NCI-H446 (cell line): ENCODE measurements at regions not wholly inside any gene's neighbourhood (a gene's known extent, or its start where the extent isn't known, plus 50 kb on each side); places are given as distances from the start of the nearest gene placed in this dataset.
A peak's percentile ranks its signal among the peaks of the same experiment; 100 is the strongest.
"Not testable (repeated sequence)": the region's sequence is repeated elsewhere in the genome, so short reads cannot be mapped to it uniquely, and the experiment has no call there.

Source experiments
- DNase-seq, 2 experiments: peaks; one replicate each; lab custom pipeline; 2025; lab: John Stamatoyannopoulos, UW

DNA sequence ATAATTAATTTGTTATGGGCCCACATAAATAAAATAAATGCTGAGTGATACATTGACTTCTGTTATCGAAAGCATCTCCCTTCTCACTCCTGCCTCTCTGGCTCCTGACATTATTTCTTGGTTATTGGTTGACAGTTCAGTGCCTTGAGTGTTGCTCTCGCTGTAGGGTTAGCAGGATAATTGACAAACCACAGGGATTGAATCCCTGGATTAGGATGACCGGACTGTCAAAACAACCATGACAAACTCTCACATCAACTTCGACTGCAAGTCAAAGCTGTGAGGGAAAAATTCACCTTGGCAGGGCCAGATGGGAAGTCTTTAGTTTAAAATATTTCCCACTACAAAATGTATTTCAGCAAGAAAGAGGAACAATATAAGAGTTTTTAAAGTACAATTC, 245.4 kb upstream of the TFAP2D start:
- DNase-seq, result no peak

GRCh38 chr6:50471041-50471440, 242.3 kb upstream of the TFAP2D start:
- no peak for DNase-seq

DNA sequence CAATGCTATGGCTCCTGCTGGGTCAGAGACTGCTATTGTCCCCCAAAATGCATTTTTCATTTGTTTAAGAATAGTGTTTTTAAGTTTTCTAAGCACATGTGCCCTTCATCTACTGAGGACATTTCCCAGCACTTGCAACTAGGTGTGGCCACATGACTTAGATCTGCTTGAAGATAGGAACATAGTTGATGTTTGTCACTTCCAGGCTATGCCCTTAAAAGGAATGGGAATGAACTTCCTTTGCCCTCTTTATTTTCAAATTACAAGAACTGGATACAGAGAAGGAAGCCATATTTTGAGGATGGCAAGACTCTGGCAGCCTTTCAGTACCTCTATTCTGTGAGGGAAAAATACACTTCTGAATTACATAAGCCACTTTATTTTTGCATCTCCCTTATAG, 203.0 kb upstream of the TFAP2D start:
- DNase-seq, result no peak

- no peak for DNase-seq
These were observed 192.7 kb upstream of the TFAP2D start for GRCh38 chr6:50520326-50521266.

DNA sequence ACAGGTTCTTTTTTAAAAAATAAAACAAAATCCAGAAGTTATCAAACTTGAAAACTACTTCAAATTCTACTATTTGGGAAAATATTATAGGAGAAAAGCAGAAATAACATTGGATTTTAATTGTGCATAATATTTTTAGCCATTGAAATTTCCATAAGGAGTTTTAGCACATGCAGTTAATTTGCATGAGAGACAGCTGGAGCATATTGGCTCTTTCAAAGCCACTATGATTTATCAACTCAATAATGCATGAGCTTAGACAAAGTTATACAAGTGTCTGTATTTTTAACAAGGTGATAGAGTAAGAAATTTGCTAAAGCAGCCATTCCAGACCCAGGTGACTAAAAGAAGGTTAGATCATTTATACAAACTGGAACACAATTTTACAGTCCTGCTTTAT, 189.0 kb upstream of the TFAP2D start:
- no peak for DNase-seq

- DNase-seq, result no peak
These were observed 185.3 kb upstream of the TFAP2D start for GRCh38 chr6:50527985-50528384.

DNA sequence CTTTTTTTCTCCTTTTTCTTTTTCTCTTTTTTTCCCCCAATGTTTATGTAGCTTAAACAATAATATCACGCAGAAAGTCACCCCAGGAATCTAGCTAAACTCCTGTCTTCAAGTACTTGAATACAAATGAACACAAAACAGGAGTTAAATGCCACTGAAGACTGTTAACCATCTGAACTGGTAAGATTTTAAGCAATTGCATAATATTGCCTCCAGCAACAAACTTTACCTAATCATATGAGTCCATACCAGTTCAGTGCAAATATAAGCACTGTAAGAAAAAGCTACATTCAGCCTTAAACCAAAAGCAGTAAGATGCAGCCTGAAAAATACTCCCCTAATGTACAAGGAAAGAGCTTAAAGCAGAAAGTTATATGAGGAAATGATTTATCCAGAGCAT, 173.9 kb upstream of the TFAP2D start:
- DNase-seq, result no peak

- DNase-seq, result no peak
These were observed 171.4 kb upstream of the TFAP2D start for GRCh38 chr6:50541941-50542340.

DNA sequence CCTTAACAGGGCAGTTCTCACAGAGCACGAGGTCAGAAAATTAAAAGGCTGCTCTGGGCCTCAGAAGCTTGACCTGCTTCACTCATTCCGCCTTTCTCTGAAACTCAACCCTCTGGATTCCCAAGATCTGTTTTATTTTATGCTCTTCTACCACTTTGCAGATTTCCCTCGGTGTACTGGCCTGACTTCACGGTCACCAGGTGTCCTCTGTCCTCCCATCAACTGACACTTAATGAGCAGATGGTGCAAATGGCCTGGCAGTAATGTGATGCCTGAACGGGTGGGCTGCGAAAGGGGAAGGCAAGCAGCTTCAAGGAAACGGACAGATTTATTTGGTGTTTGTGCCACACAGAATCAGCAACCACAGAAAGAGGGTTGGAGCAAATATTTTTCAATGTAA, 169.7 kb upstream of the TFAP2D start:
- no peak for DNase-seq

DNA sequence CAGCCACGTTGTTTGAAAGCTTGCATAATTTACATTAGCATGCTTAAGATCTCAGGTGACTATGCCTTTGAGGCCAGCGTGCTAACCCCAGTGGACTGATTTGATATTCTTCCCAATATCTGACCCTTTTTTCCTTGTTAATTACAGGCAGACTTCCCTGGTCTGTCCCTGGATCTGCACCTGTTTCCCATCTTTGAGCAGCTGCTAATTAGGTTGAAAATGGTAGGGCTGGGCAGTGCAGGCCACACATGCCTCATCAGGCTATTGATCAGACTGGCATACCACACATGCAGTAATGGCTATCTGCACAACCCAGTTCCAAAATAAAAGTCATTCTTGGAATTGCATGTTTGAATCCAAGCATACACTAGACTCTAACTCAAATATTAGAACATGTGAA, 164.3 kb upstream of the TFAP2D start:
- no peak for DNase-seq

DNA sequence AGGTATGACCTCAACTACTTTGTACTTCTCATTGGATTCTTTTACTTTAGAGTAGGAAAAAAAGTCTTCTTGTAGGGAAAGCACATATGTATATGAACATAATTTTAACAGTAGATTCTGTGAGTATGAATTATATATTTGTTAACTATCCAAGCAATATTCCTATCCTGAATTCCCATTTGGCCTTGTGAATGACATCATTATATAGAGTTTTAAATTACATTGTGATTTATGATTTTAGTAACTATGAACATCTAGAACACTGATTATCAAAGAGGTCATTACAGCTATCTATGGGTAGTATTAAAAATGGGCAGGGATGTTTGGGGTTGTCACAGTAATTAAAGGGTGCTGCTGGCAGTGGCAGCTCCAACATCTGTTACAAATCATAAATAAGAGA, 163.9 kb upstream of the TFAP2D start:
- no peak for DNase-seq

- DNase-seq, result no peak
These were observed 157.3 kb upstream of the TFAP2D start for GRCh38 chr6:50555982-50556381.

DNA sequence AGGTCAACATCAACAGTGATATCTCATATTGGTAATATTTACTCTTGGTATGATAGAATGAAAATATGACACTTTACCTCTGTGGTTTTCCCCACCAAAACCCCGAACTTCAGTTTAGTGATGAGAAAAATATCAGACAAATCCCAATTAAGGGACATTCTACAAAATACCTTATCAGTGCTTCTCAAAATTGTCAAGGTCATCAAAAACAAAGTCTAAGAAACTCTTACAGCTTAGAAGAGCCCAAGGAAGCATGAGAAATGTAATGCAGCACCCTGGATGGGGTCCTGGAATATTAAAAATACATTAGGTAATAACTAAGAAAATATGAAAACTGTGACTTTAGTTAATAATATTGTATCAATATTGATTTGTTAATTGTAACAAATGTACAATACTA, 148.3 kb upstream of the TFAP2D start:
- DNase-seq, result no peak

DNA sequence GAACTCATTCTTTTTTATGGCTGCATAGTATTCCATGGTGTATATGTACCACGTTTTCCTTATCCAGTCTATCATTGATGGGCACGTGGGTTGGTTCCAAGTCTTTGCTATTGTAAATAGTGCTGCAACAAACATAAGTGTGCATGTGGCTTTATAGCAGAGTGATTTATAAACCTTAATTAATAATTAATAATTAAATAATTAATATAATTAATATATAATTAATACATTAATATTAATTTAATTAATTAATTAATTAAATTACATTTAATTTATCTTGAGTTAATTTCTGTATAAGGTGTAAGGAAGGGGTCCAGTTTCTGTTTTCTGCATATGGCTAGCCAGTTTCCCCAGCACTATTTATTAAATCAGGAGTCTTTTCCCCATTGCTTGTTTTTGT, 142.1 kb upstream of the TFAP2D start:
- not testable (repeated sequence) for DNase-seq

- no peak for DNase-seq
These were observed 127.6 kb upstream of the TFAP2D start for GRCh38 chr6:50585441-50586330.

- no peak for DNase-seq
These were observed 127.0 kb upstream of the TFAP2D start for GRCh38 chr6:50586331-50586675.

DNA sequence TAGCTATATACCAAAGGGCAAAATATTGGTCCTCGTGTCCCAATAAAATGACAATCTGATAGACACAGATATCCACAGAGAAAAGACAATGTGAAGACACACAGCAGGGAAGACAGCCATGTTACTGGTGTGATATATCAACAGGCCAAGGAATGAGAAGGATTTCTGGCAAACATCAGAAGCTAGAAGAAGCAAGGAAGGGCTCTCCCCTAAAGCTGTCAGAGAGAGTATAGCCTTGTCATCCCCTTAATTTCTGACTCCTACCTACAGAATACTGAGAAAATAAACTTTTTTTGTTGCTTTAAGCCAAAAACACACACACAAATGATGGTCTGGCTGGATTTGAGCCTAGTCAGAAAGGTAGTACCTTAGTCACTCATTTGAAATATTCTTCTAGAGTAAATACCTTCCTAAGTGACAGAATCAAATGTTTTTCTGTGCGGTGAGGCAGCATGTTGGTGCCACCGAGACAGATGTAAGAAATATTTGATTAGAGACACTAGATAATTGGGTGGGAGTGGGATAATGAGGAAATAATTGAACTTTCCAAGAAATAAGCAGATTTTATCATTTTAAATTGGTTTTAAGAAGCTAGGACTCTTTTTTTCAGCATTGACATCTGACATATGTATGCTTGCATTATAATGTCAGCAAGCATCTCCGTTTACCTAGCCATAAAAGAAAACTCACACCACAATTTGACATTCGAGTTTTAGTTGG, 123.4 kb upstream of the TFAP2D start:
- no peak for DNase-seq

- no peak for DNase-seq
These were observed 122.2 kb upstream of the TFAP2D start for GRCh38 chr6:50591135-50591534.

GRCh38 chr6:50600280-50600679, 113.0 kb upstream of the TFAP2D start:
- DNase-seq, result no peak

DNA sequence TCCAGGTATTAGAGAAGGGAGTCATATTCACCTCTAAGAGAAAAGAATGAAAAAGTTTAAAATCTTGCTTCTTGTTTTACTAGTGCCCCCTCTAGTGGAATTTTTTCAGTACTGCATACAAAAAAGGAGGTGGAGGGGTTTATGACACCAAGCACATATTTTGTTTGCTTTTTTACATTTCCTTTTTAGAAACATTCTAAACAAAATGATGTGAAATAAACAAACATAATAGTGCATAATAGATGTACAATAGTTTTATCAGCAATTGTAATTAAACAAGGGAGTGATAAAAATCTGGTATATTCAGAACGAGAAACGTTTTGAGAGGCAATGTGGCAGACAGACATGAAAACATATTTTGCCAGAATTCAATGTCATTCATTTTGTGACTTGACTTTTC, 111.0 kb upstream of the TFAP2D start:
- peak; percentile 17 to 46 for DNase-seq

GRCh38 chr6:50608421-50608820, 104.9 kb upstream of the TFAP2D start:
- DNase-seq, result no peak

DNA sequence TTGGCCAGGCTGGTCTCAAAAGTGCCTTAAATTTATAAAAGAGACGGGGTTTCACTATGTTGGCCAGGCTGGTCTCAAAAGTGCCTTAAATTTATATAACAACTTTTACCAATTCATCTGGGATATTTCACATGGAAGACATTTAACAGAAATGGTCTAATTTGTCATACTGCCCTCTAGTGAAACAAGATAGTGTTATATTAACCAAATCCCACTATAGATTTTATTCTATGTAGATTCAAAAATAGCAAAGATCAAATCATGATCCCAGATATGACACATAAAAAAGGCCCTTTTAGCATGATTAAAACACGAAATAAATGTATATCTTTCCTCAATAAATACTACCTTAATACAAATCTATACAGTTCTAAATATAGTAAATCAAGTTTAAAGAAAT, 102.8 kb upstream of the TFAP2D start:
- DNase-seq, result peak in 1 of 2 experiments; percentile 0
